IPS-11a (cell line): ENCODE measurements at regions not wholly inside any gene's neighbourhood (a gene's known extent, or its start where the extent isn't known, plus 50 kb on each side); places are given as distances from the start of the nearest gene placed in this dataset.

ENCODE experiments used
- H3K4me3 ChIP-seq: one replicate; pipeline ENCODE4 v1.5.1; 2013; ENCODE audit warnings: low read depth, low read length, control low read depth

GRCh38 chr7:115478426-115478825 lies 552.1 kb downstream of the TFEC start:
- no peak overlapping the region for H3K4me3 ChIP-seq

GRCh38 chr7:115477193-115477651 lies 553.3 kb downstream of the TFEC start:
- H3K4me3 ChIP-seq: peak overlapping the region; percentile 37

GRCh38 chr7:115476671-115477181 lies 553.8 kb downstream of the TFEC start:
- peak overlapping the region; percentile 37 for H3K4me3 ChIP-seq

GRCh38 chr7:115475761-115476385 lies 554.0 kb downstream of the MDFIC start:
- H3K4me3 ChIP-seq: no peak overlapping the region

- no peak overlapping the region for H3K4me3 ChIP-seq
Measured at GRCh38 chr7:115475206-115475605, 553.3 kb downstream of the MDFIC start.

GRCh38 chr7:115474137-115474536 lies 552.2 kb downstream of the MDFIC start:
- H3K4me3 ChIP-seq: no peak overlapping the region

GRCh38 chr7:115471891-115472290 lies 550.0 kb downstream of the MDFIC start:
- no peak overlapping the region for H3K4me3 ChIP-seq

- H3K4me3 ChIP-seq: no peak overlapping the region
Measured at GRCh38 chr7:115462301-115463015, 540.6 kb downstream of the MDFIC start.

- H3K4me3 ChIP-seq: no peak overlapping the region
Measured at GRCh38 chr7:115449689-115450088, 527.8 kb downstream of the MDFIC start.

GRCh38 chr7:115447495-115447894 lies 525.6 kb downstream of the MDFIC start:
- no peak overlapping the region for H3K4me3 ChIP-seq

GRCh38 chr7:115441033-115441432 lies 519.1 kb downstream of the MDFIC start:
- no peak overlapping the region for H3K4me3 ChIP-seq

GRCh38 chr7:115435178-115435577 lies 513.3 kb downstream of the MDFIC start:
- H3K4me3 ChIP-seq: no peak overlapping the region

GRCh38 chr7:115429918-115430317 lies 508.0 kb downstream of the MDFIC start:
- H3K4me3 ChIP-seq: no peak overlapping the region

GRCh38 chr7:115417662-115418061 lies 495.8 kb downstream of the MDFIC start:
- no peak overlapping the region for H3K4me3 ChIP-seq

- H3K4me3 ChIP-seq: no peak overlapping the region
Measured at GRCh38 chr7:115410972-115411686, 489.2 kb downstream of the MDFIC start.

GRCh38 chr7:115410434-115410820 lies 488.5 kb downstream of the MDFIC start:
- H3K4me3 ChIP-seq: no peak overlapping the region

GRCh38 chr7:115409682-115410433 lies 488.0 kb downstream of the MDFIC start:
- no peak overlapping the region for H3K4me3 ChIP-seq

- H3K4me3 ChIP-seq: no peak overlapping the region
Measured at GRCh38 chr7:115406219-115406618, 484.3 kb downstream of the MDFIC start.

- no peak overlapping the region for H3K4me3 ChIP-seq
Measured at GRCh38 chr7:115387137-115387536, 465.2 kb downstream of the MDFIC start.

- H3K4me3 ChIP-seq: no peak overlapping the region
Measured at GRCh38 chr7:115379321-115379720, 457.4 kb downstream of the MDFIC start.

GRCh38 chr7:115368998-115369397 lies 447.1 kb downstream of the MDFIC start:
- no peak overlapping the region for H3K4me3 ChIP-seq
